ENCODE measurements at regions not wholly inside any gene's neighbourhood (a gene's known extent, or its start where the extent isn't known, plus 50 kb on each side); places are given as distances from the start of the nearest gene placed in this dataset.

- Mint-ChIP-seq H3K27me3 (ENCODE audit: unreplicated experiment) (no peaks in the 10 kb centered on the region), H3K27ac (ENCODE audit: unreplicated experiment) (no peak overlapping the region), H3K36me3 (ENCODE audit: unreplicated experiment) (peaks cover 2% of the 10 kb centered on the region), H3K9me3 (ENCODE audit: unreplicated experiment) (peaks cover 7% of the 10 kb centered on the region), H3K4me1 (ENCODE audit: unreplicated experiment) (no peaks in the 10 kb centered on the region), H3K4me3 (ENCODE audit: unreplicated experiment) (no peak overlapping the region)
- TF ChIP-seq CTCF (IDR thresholded peaks at IDR 0.05) = no peak
- DNase-seq (ENCODE audit: extremely low spot score, unreplicated experiment) = no peak
Observed at GRCh38 chr13:18946738-18947137, 234.9 kb downstream of the TUBA3C start.

- Mint-ChIP-seq H3K9me3 (ENCODE audit: unreplicated experiment) (peaks cover 5% of the 10 kb centered on the region), H3K4me3 (ENCODE audit: unreplicated experiment) (no peak overlapping the region), H3K36me3 (ENCODE audit: unreplicated experiment) (peaks cover under 1% of the 10 kb centered on the region), H3K27ac (ENCODE audit: unreplicated experiment) (no peak overlapping the region), H3K4me1 (ENCODE audit: unreplicated experiment) (no peaks in the 10 kb centered on the region), H3K27me3 (ENCODE audit: unreplicated experiment) (no peaks in the 10 kb centered on the region)
- TF ChIP-seq CTCF (IDR thresholded peaks at IDR 0.05) = no peak
- no peak for DNase-seq (ENCODE audit: extremely low spot score, unreplicated experiment)
Observed at GRCh38 chr13:18944501-18945068, 237.0 kb downstream of the TUBA3C start.

- H3K36me3 Mint-ChIP-seq (ENCODE audit: unreplicated experiment) = no peaks in the 10 kb centered on the region
- no peak overlapping the region for H3K27ac Mint-ChIP-seq (ENCODE audit: unreplicated experiment)
- H3K9me3 Mint-ChIP-seq (ENCODE audit: unreplicated experiment) = peaks cover 5% of the 10 kb centered on the region
Observed at GRCh38 chr13:18943721-18944391, 237.8 kb downstream of the TUBA3C start.

GRCh38 chr13:18943273-18943672, 238.4 kb downstream of the TUBA3C start:
- no peaks in the 10 kb centered on the region for H3K36me3 Mint-ChIP-seq (ENCODE audit: unreplicated experiment)
- H3K27ac Mint-ChIP-seq (ENCODE audit: unreplicated experiment) = no peak overlapping the region
- H3K27me3 Mint-ChIP-seq (ENCODE audit: unreplicated experiment) = no peaks in the 10 kb centered on the region
- H3K4me3 Mint-ChIP-seq (ENCODE audit: unreplicated experiment) = no peak overlapping the region
- DNase-seq (ENCODE audit: extremely low spot score, unreplicated experiment) = no peak
- H3K9me3 Mint-ChIP-seq (ENCODE audit: unreplicated experiment) = peaks cover 6% of the 10 kb centered on the region
- no peak for TF ChIP-seq CTCF (IDR thresholded peaks at IDR 0.05)
- no peaks in the 10 kb centered on the region for H3K4me1 Mint-ChIP-seq (ENCODE audit: unreplicated experiment)

More at GRCh38 chr13:18943721-18944391, 237.8 kb downstream of the TUBA3C start:
- DNase-seq (ENCODE audit: extremely low spot score, unreplicated experiment) = peak; percentile 86
- H3K4me3 Mint-ChIP-seq (ENCODE audit: unreplicated experiment) = no peak overlapping the region
- no peaks in the 10 kb centered on the region for H3K27me3 Mint-ChIP-seq (ENCODE audit: unreplicated experiment)
- H3K4me1 Mint-ChIP-seq (ENCODE audit: unreplicated experiment) = no peaks in the 10 kb centered on the region
- no peak for TF ChIP-seq CTCF (IDR thresholded peaks at IDR 0.05)

GRCh38 chr13:18936104-18936503, 245.5 kb downstream of the TUBA3C start:
- no peak for TF ChIP-seq CTCF (IDR thresholded peaks at IDR 0.05)
- Mint-ChIP-seq H3K4me3 (ENCODE audit: unreplicated experiment) (no peak overlapping the region), H3K27me3 (ENCODE audit: unreplicated experiment) (no peaks in the 10 kb centered on the region), H3K27ac (ENCODE audit: unreplicated experiment) (no peak overlapping the region), H3K9me3 (ENCODE audit: unreplicated experiment) (peaks cover 38% of the 10 kb centered on the region), H3K4me1 (ENCODE audit: unreplicated experiment) (no peaks in the 10 kb centered on the region), H3K36me3 (ENCODE audit: unreplicated experiment) (no peaks in the 10 kb centered on the region)
- no peak for DNase-seq (ENCODE audit: extremely low spot score, unreplicated experiment)

Measured in osteocyte (in vitro differentiated cells).